ENCODE measurements at regions not wholly inside any gene's neighbourhood (a gene's known extent, or its start where the extent isn't known, plus 50 kb on each side); places are given as distances from the start of the nearest gene placed in this dataset.

DNA sequence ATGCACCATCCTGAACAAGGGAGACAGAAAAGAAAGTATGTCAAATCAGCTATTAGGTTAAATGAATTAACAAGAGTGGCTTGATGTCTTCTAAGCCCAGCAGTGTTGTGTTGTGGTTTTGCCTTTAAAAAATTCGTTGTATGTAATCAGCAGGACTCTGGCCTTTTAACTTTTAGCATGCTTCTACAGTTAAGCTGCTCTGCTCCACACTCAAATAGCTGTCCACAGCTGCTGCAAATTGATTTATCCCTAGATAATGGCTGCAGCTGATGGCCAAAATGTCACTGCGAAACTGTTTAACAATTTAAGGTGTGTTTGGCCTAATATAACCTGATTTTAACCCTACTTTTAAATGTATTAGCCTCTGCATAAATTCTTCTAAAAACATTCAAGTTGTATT is 85.8 kb downstream of the CXXC4 start:
- H3K27ac ChIP-seq, result no peak overlapping the region
- no peaks in the 10 kb centered on the region for H3K9me3 ChIP-seq
- H3K4me1 ChIP-seq, result no peaks in the 10 kb centered on the region
- TF ChIP-seq, protein P1, sequence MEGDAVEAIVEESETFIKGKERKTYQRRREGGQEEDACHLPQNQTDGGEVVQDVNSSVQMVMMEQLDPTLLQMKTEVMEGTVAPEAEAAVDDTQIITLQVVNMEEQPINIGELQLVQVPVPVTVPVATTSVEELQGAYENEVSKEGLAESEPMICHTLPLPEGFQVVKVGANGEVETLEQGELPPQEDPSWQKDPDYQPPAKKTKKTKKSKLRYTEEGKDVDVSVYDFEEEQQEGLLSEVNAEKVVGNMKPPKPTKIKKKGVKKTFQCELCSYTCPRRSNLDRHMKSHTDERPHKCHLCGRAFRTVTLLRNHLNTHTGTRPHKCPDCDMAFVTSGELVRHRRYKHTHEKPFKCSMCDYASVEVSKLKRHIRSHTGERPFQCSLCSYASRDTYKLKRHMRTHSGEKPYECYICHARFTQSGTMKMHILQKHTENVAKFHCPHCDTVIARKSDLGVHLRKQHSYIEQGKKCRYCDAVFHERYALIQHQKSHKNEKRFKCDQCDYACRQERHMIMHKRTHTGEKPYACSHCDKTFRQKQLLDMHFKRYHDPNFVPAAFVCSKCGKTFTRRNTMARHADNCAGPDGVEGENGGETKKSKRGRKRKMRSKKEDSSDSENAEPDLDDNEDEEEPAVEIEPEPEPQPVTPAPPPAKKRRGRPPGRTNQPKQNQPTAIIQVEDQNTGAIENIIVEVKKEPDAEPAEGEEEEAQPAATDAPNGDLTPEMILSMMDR (IDR thresholded peaks at IDR 0.05), result no peak
- TF ChIP-seq POLR2AphosphoS5 (IDR thresholded peaks at IDR 0.05) (no peak), EP300 (IDR thresholded peaks at IDR 0.05) (no peak), POLR2A (IDR thresholded peaks at IDR 0.05) (no peak)
- H3K36me3 ChIP-seq, result no peaks in the 10 kb centered on the region
- 61% methylated on average over 2 of the region's 2 CpGs for WGBS
- H3K4me3 ChIP-seq, result no peak overlapping the region
- no peak for DNase-seq (ENCODE audit: low spot score in 2 of 2)
- no peaks in the 10 kb centered on the region for H3K27me3 ChIP-seq

DNA sequence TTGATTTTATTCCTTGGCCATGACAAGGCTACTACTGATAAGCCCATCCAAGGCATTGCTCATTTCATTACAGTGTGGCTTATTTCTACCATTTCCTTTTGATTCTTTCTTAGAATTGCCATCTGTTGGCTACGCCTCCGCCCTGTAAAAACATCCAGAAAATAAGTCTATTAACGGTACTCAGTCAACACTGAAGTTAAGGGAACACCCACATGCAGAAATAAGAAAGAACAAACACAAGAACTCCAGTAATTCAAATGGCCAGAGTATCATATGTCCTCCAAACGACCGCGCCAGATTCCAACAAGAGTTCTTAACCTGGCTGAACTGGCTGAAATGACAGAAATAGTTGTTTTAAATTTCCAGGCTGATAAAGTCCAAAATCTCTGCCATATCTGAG is 90.3 kb downstream of the CXXC4 start:
- Histone ChIP-seq H3K4me3 (no peak overlapping the region), H3K27me3 (no peaks in the 10 kb centered on the region), H3K36me3 (no peaks in the 10 kb centered on the region), H3K27ac (no peak overlapping the region), H3K9me3 (no peaks in the 10 kb centered on the region), H3K4me1 (no peaks in the 10 kb centered on the region)
- WGBS, result 76% methylated on average over 6 of the region's 6 CpGs
- DNase-seq (ENCODE audit: low spot score in 2 of 2), result no peak
- TF ChIP-seq POLR2AphosphoS5 (IDR thresholded peaks at IDR 0.05) (no peak), POLR2A (IDR thresholded peaks at IDR 0.05) (no peak), EP300 (IDR thresholded peaks at IDR 0.05) (no peak)
- TF ChIP-seq, protein P1 (IDR thresholded peaks at IDR 0.05), result no peak

DNA sequence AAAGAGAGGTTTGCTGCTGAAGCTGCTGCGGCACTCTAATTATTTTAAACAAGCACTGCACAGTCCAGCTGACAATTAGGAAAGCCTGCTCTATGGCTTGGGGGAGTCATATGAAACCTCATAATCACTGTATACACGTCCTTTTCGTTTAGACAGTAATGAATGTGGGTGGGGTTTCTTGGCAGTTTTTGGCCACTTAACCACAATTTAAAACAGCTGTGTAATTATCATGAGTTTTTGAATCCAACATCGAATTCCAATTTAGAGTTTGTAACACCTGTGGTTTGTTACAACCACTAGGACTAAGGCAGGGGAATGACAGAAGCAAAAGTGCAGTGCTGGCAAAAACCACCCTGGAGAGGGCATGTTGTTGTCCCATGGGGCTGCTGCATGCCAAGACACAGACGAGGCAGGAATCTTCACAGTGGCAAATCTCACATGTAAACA is 99.5 kb downstream of the CXXC4 start:
- Histone ChIP-seq H3K4me3 (no peak overlapping the region), H3K4me1 (peaks cover 11% of the 10 kb centered on the region), H3K36me3 (no peaks in the 10 kb centered on the region), H3K27me3 (no peaks in the 10 kb centered on the region), H3K9me3 (no peaks in the 10 kb centered on the region), H3K27ac (no peak overlapping the region)
- DNase-seq (ENCODE audit: low spot score in 2 of 2), result no peak
- WGBS, result 18% methylated on average over 5 of the region's 5 CpGs
- no peak for TF ChIP-seq POLR2AphosphoS5 (IDR thresholded peaks at IDR 0.05)
- TF ChIP-seq, protein P1 (IDR thresholded peaks at IDR 0.05), result no peak
- TF ChIP-seq EP300 (IDR thresholded peaks at IDR 0.05), result no peak
- no peak for TF ChIP-seq POLR2A (IDR thresholded peaks at IDR 0.05)

DNA sequence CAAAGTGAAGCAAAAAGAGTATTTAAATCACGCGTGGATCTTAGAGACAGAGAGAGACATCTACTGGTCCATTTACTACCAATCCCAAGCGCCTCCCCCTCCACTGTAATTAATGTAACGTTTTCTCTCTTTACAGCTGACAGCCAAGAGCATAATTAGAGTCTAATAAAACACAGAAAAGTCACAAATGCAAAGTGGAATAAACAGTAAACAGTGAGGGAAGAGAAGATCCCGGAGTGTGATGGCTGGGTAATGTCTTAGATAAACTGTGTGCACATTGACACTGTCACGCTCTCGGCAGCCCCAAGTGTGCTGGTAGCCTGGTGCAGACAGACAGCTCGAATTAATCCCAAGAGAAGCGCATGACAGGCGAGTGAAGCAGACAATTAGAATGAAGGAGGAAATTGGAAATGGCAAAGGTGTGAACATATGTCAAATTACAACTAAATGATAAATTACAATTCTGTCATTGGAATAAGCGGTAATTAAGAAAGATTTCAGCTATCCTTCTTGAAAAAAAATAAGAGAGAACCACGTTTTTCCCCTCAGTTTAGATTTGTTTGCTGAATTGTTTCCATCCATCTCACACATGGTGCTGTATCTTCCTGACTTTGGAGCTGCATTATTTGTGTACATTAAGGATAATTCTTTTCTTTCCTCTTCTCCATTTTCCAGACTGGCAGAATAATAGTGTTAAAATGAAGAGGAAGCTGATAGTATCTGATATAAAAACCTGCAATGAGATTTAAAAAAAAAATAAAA is 100.1 kb downstream of the CXXC4 start:
- Histone ChIP-seq H3K36me3 (no peaks in the 10 kb centered on the region), H3K27me3 (no peaks in the 10 kb centered on the region), H3K4me3 (peak overlapping the region; percentile 11), H3K9me3 (no peaks in the 10 kb centered on the region), H3K27ac (no peak overlapping the region), H3K4me1 (peaks cover 11% of the 10 kb centered on the region)
- TF ChIP-seq EP300 (IDR thresholded peaks at IDR 0.05), result no peak
- TF ChIP-seq, protein P1 (IDR thresholded peaks at IDR 0.05), result no peak
- TF ChIP-seq POLR2AphosphoS5 (IDR thresholded peaks at IDR 0.05), result no peak
- TF ChIP-seq POLR2A (IDR thresholded peaks at IDR 0.05), result no peak
- DNase-seq (ENCODE audit: low spot score in 2 of 2), result no peak
- WGBS, result 18% methylated on average over 12 of the region's 12 CpGs

DNA sequence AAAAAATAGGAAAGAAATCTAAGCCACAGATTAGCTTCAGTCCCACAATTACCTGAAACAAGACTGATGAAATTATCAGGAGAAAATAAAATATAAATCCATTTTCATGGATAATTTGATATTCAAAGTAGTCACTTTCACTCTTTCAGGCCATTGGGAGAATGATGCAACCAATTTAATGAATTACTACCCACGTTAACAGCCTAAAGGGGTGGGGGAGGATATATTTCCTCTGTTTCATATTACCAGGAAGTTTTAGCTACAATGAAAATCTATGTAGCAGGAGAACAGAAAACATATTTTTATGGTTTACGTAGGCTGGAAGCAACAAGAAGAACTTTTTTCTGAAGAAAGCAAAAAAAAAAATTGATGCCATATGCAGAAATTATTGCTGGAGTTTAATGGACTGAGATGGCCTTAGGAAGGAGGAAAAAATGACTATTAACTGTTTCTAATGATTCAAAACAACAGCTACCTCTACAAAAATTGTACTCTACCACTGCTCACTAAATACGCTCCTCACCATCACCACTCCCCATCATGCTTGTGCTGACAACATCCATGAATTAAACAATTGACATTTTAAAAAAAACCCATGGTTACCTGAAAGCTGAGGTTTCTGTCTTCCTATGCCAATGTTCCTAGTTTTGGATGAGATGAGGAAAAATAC is 100.9 kb downstream of the CXXC4 start:
- Histone ChIP-seq H3K27ac (no peak overlapping the region), H3K4me3 (peak overlapping the region; percentile 11), H3K36me3 (no peaks in the 10 kb centered on the region), H3K4me1 (peaks cover 11% of the 10 kb centered on the region), H3K9me3 (no peaks in the 10 kb centered on the region), H3K27me3 (no peaks in the 10 kb centered on the region)
- 40% methylated on average over 3 of the region's 3 CpGs for WGBS
- DNase-seq (ENCODE audit: low spot score in 2 of 2), result no peak
- no peak for TF ChIP-seq POLR2AphosphoS5 (IDR thresholded peaks at IDR 0.05)
- TF ChIP-seq, protein P1 (IDR thresholded peaks at IDR 0.05), result no peak
- no peak for TF ChIP-seq EP300 (IDR thresholded peaks at IDR 0.05)
- TF ChIP-seq POLR2A (IDR thresholded peaks at IDR 0.05), result no peak
